ENCODE measurements at regions not wholly inside any gene's neighbourhood (a gene's known extent, or its start where the extent isn't known, plus 50 kb on each side); places are given as distances from the start of the nearest gene placed in this dataset.
"Not testable (repeated sequence)": the region's sequence is repeated elsewhere in the genome, so short reads cannot be mapped to it uniquely, and the experiment has no call there.

- Histone ChIP-seq H3K27me3 (ENCODE audit: control insufficient read depth in 1 of 2, insufficient read depth in 2 of 2, low read length in 2 of 2) (no peaks in the 10 kb centered on the region), H3K9me3 (ENCODE audit: control insufficient read depth in 2 of 2, low read length in 2 of 2) (peaks cover 0 to 4% of the 10 kb centered on the region in 2 donors), H3K4me1 (ENCODE audit: control insufficient read depth, insufficient read depth, low read length) (peaks cover 8% of the 10 kb centered on the region), H3K9ac (ENCODE audit: low read length in 2 of 2) (no peak overlapping the region), H3K27ac (ENCODE audit: low read length) (no peak overlapping the region), H3K36me3 (ENCODE audit: control insufficient read depth in 2 of 2, insufficient read depth in 2 of 2, low read length in 2 of 2) (no peaks in the 10 kb centered on the region), H3K4me3 (ENCODE audit: low read length in 2 of 2) (no peak overlapping the region)
These were observed 290.4 kb upstream of the TBL1XR1 start for GRCh38 chr3:177487635-177488186.

- H3K4me1 ChIP-seq (ENCODE audit: control insufficient read depth, insufficient read depth, low read length): peaks cover 8% of the 10 kb centered on the region
- peaks cover 0 to 4% of the 10 kb centered on the region in 2 donors for H3K9me3 ChIP-seq (ENCODE audit: control insufficient read depth in 2 of 2, low read length in 2 of 2)
- H3K27ac ChIP-seq (ENCODE audit: low read length): no peak overlapping the region
- H3K4me3 ChIP-seq (ENCODE audit: low read length in 2 of 2): no peak overlapping the region
- no peak overlapping the region for H3K9ac ChIP-seq (ENCODE audit: low read length in 2 of 2)
- H3K36me3 ChIP-seq (ENCODE audit: control insufficient read depth in 2 of 2, insufficient read depth in 2 of 2, low read length in 2 of 2): no peaks in the 10 kb centered on the region
- no peaks in the 10 kb centered on the region for H3K27me3 ChIP-seq (ENCODE audit: control insufficient read depth in 1 of 2, insufficient read depth in 2 of 2, low read length in 2 of 2)
These were observed 291.5 kb upstream of the TBL1XR1 start for GRCh38 chr3:177488740-177489139.

- H3K9me3 ChIP-seq (ENCODE audit: control insufficient read depth in 2 of 2, low read length in 2 of 2): no peaks in the 10 kb centered on the region
- H3K27me3 ChIP-seq (ENCODE audit: control insufficient read depth in 1 of 2, insufficient read depth in 2 of 2, low read length in 2 of 2): no peaks in the 10 kb centered on the region
- H3K9ac ChIP-seq (ENCODE audit: low read length in 2 of 2): no peak overlapping the region
- no peak overlapping the region for H3K27ac ChIP-seq (ENCODE audit: low read length)
- no peak overlapping the region for H3K4me3 ChIP-seq (ENCODE audit: low read length in 2 of 2)
- peaks cover 8% of the 10 kb centered on the region for H3K4me1 ChIP-seq (ENCODE audit: control insufficient read depth, insufficient read depth, low read length)
- no peaks in the 10 kb centered on the region for H3K36me3 ChIP-seq (ENCODE audit: control insufficient read depth in 2 of 2, insufficient read depth in 2 of 2, low read length in 2 of 2)
These were observed 293.3 kb upstream of the TBL1XR1 start for GRCh38 chr3:177490626-177491025.

- no peak overlapping the region for H3K4me3 ChIP-seq (ENCODE audit: low read length in 2 of 2)
- H3K36me3 ChIP-seq (ENCODE audit: control insufficient read depth in 2 of 2, insufficient read depth in 2 of 2, low read length in 2 of 2): no peaks in the 10 kb centered on the region
- no peaks in the 10 kb centered on the region for H3K27me3 ChIP-seq (ENCODE audit: control insufficient read depth in 1 of 2, insufficient read depth in 2 of 2, low read length in 2 of 2)
- peaks cover 8% of the 10 kb centered on the region for H3K4me1 ChIP-seq (ENCODE audit: control insufficient read depth, insufficient read depth, low read length)
- no peak overlapping the region for H3K9ac ChIP-seq (ENCODE audit: low read length in 2 of 2)
- H3K9me3 ChIP-seq (ENCODE audit: control insufficient read depth in 2 of 2, low read length in 2 of 2): no peaks in the 10 kb centered on the region
- H3K27ac ChIP-seq (ENCODE audit: low read length): no peak overlapping the region
These were observed 294.2 kb upstream of the TBL1XR1 start for GRCh38 chr3:177491296-177492032.

- peaks cover 8% of the 10 kb centered on the region for H3K4me1 ChIP-seq (ENCODE audit: control insufficient read depth, insufficient read depth, low read length)
- no peaks in the 10 kb centered on the region for H3K9me3 ChIP-seq (ENCODE audit: control insufficient read depth in 2 of 2, low read length in 2 of 2)
- no peak overlapping the region for H3K27ac ChIP-seq (ENCODE audit: low read length)
- no peaks in the 10 kb centered on the region for H3K36me3 ChIP-seq (ENCODE audit: control insufficient read depth in 2 of 2, insufficient read depth in 2 of 2, low read length in 2 of 2)
- H3K4me3 ChIP-seq (ENCODE audit: low read length in 2 of 2): no peak overlapping the region
- H3K27me3 ChIP-seq (ENCODE audit: control insufficient read depth in 1 of 2, insufficient read depth in 2 of 2, low read length in 2 of 2): no peaks in the 10 kb centered on the region
- no peak overlapping the region for H3K9ac ChIP-seq (ENCODE audit: low read length in 2 of 2)
These were observed 295.8 kb upstream of the TBL1XR1 start for GRCh38 chr3:177493091-177493490.

GRCh38 chr3:177494216-177494615, 296.9 kb upstream of the TBL1XR1 start:
- H3K9me3 ChIP-seq (ENCODE audit: control insufficient read depth in 2 of 2, low read length in 2 of 2): no peaks in the 10 kb centered on the region
- peaks cover 8% of the 10 kb centered on the region for H3K4me1 ChIP-seq (ENCODE audit: control insufficient read depth, insufficient read depth, low read length)
- no peaks in the 10 kb centered on the region for H3K27me3 ChIP-seq (ENCODE audit: control insufficient read depth in 1 of 2, insufficient read depth in 2 of 2, low read length in 2 of 2)
- no peak overlapping the region for H3K4me3 ChIP-seq (ENCODE audit: low read length in 2 of 2)
- H3K9ac ChIP-seq (ENCODE audit: low read length in 2 of 2): no peak overlapping the region
- no peak overlapping the region for H3K27ac ChIP-seq (ENCODE audit: low read length)
- no peaks in the 10 kb centered on the region for H3K36me3 ChIP-seq (ENCODE audit: control insufficient read depth in 2 of 2, insufficient read depth in 2 of 2, low read length in 2 of 2)

- no peaks in the 10 kb centered on the region for H3K9me3 ChIP-seq (ENCODE audit: control insufficient read depth in 2 of 2, low read length in 2 of 2)
- no peaks in the 10 kb centered on the region for H3K27me3 ChIP-seq (ENCODE audit: control insufficient read depth in 1 of 2, insufficient read depth in 2 of 2, low read length in 2 of 2)
- no peak overlapping the region for H3K9ac ChIP-seq (ENCODE audit: low read length in 2 of 2)
- peaks cover 5% of the 10 kb centered on the region for H3K4me1 ChIP-seq (ENCODE audit: control insufficient read depth, insufficient read depth, low read length)
- no peak overlapping the region for H3K4me3 ChIP-seq (ENCODE audit: low read length in 2 of 2)
- H3K27ac ChIP-seq (ENCODE audit: low read length): no peak overlapping the region
- no peaks in the 10 kb centered on the region for H3K36me3 ChIP-seq (ENCODE audit: control insufficient read depth in 2 of 2, insufficient read depth in 2 of 2, low read length in 2 of 2)
These were observed 298.3 kb upstream of the TBL1XR1 start for GRCh38 chr3:177495566-177495965.

GRCh38 chr3:177498037-177498857, 301.0 kb upstream of the TBL1XR1 start:
- Histone ChIP-seq H3K9ac (ENCODE audit: low read length in 2 of 2) (no peak overlapping the region), H3K27me3 (ENCODE audit: control insufficient read depth in 1 of 2, insufficient read depth in 2 of 2, low read length in 2 of 2) (no peaks in the 10 kb centered on the region), H3K36me3 (ENCODE audit: control insufficient read depth in 2 of 2, insufficient read depth in 2 of 2, low read length in 2 of 2) (no peaks in the 10 kb centered on the region), H3K4me3 (ENCODE audit: low read length in 2 of 2) (no peak overlapping the region), H3K27ac (ENCODE audit: low read length) (no peak overlapping the region), H3K4me1 (ENCODE audit: control insufficient read depth, insufficient read depth, low read length) (no peaks in the 10 kb centered on the region), H3K9me3 (ENCODE audit: control insufficient read depth in 2 of 2, low read length in 2 of 2) (no peaks in the 10 kb centered on the region)

- H3K27ac ChIP-seq (ENCODE audit: low read length); H3K36me3 ChIP-seq (ENCODE audit: control insufficient read depth in 2 of 2, insufficient read depth in 2 of 2, low read length in 2 of 2); H3K4me1 ChIP-seq (ENCODE audit: control insufficient read depth, insufficient read depth, low read length); H3K4me3 ChIP-seq (ENCODE audit: low read length in 2 of 2); H3K9ac ChIP-seq (ENCODE audit: low read length in 2 of 2); H3K27me3 ChIP-seq (ENCODE audit: control insufficient read depth in 1 of 2, insufficient read depth in 2 of 2, low read length in 2 of 2); H3K9me3 ChIP-seq (ENCODE audit: control insufficient read depth in 2 of 2, low read length in 2 of 2): not testable (repeated sequence)
These were observed 301.8 kb upstream of the TBL1XR1 start for GRCh38 chr3:177499039-177499438.

- Histone ChIP-seq H3K36me3 (ENCODE audit: control insufficient read depth in 2 of 2, insufficient read depth in 2 of 2, low read length in 2 of 2) (no peaks in the 10 kb centered on the region), H3K9me3 (ENCODE audit: control insufficient read depth in 2 of 2, low read length in 2 of 2) (no peaks in the 10 kb centered on the region), H3K9ac (ENCODE audit: low read length in 2 of 2) (no peak overlapping the region), H3K4me1 (ENCODE audit: control insufficient read depth, insufficient read depth, low read length) (no peaks in the 10 kb centered on the region), H3K4me3 (ENCODE audit: low read length in 2 of 2) (no peak overlapping the region), H3K27ac (ENCODE audit: low read length) (no peak overlapping the region), H3K27me3 (ENCODE audit: control insufficient read depth in 1 of 2, insufficient read depth in 2 of 2, low read length in 2 of 2) (no peaks in the 10 kb centered on the region)
These were observed 302.6 kb upstream of the TBL1XR1 start for GRCh38 chr3:177499779-177500423.

All from stomach smooth muscle (tissue), 2 donors.